ENCODE measurements at regions not wholly inside any gene's neighbourhood (a gene's known extent, or its start where the extent isn't known, plus 50 kb on each side); places are given as distances from the start of the nearest gene placed in this dataset.

DNA sequence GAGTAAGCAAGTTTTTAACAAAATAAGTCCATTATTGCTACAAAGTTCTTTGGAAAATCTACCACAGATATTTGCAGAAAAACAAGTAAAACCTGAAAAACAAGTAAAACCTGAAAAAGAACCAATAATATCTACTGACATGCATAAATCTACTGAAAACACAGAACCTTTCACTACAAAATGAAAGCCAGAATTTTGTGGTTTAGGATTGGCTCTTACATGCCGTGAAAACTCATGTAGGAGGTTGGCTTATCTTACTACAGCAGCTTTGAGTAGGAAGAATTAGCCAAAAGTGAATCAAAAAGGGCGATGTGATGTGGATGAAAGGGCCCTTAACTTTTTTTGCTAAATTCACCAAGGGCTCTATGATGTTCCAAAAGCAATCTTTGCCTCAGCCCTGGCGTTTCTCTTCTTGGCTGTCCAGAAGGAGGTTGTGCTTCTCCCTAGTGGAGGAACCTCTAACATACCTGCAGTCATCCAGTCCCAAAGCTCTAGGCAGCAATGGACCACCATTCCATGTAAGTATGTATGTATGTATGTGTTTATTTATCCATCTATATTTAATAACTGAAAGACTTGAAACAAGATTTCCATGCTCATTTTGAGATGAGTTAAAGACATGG, 93.5 kb upstream of the ZNF804B start:
- Histone ChIP-seq H3K27me3 (no peaks in the 10 kb centered on the region), H3K27ac (no peak overlapping the region), H3K9me3 (no peaks in the 10 kb centered on the region), H3K4me3 (no peak overlapping the region), H3K4me1 (no peaks in the 10 kb centered on the region), H3K36me3 (no peaks in the 10 kb centered on the region)
- DNase-seq (ENCODE audit: low spot score), result no peak
- TF ChIP-seq, protein P1, sequence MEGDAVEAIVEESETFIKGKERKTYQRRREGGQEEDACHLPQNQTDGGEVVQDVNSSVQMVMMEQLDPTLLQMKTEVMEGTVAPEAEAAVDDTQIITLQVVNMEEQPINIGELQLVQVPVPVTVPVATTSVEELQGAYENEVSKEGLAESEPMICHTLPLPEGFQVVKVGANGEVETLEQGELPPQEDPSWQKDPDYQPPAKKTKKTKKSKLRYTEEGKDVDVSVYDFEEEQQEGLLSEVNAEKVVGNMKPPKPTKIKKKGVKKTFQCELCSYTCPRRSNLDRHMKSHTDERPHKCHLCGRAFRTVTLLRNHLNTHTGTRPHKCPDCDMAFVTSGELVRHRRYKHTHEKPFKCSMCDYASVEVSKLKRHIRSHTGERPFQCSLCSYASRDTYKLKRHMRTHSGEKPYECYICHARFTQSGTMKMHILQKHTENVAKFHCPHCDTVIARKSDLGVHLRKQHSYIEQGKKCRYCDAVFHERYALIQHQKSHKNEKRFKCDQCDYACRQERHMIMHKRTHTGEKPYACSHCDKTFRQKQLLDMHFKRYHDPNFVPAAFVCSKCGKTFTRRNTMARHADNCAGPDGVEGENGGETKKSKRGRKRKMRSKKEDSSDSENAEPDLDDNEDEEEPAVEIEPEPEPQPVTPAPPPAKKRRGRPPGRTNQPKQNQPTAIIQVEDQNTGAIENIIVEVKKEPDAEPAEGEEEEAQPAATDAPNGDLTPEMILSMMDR (IDR thresholded peaks at IDR 0.05), result no peak

DNA sequence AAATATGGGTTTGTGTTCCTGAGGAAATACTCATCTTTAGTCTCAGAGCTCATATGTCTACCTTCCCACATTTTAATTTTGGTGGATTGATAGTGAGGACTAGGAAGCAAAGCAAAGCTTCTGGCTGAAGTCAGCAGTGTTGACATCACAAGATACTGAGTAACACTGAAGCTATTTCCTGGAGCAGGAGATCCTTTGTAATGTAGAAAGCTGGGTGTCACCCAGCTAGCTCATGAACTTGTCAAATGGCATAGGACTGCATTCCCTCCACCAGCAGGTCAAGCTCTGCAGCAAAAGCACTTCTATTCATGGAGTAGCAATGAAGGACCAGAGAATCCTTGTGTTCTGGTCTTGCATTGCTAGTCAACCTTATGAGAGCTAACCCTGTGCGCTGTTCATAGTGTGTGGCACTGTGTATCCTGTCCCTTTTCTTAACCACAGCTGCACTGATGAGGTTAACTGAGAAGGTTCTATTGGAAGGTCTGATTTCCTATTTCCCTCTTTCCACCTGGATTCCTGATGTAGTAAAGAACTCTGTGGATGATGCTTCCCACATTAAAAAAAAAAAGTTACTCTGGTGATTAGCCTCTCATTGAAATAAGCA, 94.8 kb upstream of the ZNF804B start:
- H3K9me3 ChIP-seq, result no peaks in the 10 kb centered on the region
- TF ChIP-seq, protein P1 (IDR thresholded peaks at IDR 0.05), result no peak
- DNase-seq (ENCODE audit: low spot score), result no peak
- H3K36me3 ChIP-seq, result no peaks in the 10 kb centered on the region
- H3K4me3 ChIP-seq, result no peak overlapping the region
- H3K27me3 ChIP-seq, result no peaks in the 10 kb centered on the region
- H3K4me1 ChIP-seq, result no peaks in the 10 kb centered on the region
- no peak overlapping the region for H3K27ac ChIP-seq

DNA sequence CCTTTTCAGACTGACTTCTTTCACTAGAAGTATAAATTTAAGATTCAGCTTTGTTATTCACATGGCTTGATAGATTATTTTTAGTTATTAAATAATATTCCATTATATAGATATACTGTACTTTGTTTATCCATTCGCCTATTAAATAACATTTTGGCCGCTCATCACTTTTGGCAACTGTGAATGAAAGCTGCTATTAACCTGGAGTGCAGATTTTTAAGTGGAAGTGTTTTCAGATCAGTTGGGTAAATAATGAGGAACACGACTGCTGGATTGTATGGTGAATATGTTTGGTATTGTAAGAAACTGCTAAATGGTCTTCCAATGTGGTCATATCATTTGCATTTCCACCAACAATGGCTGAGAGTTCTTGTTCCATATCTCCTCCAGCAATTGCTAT, 97.6 kb upstream of the ZNF804B start:
- Histone ChIP-seq H3K9me3 (no peaks in the 10 kb centered on the region), H3K27ac (no peak overlapping the region), H3K4me1 (no peaks in the 10 kb centered on the region), H3K27me3 (no peaks in the 10 kb centered on the region), H3K4me3 (no peak overlapping the region), H3K36me3 (no peaks in the 10 kb centered on the region)
- DNase-seq (ENCODE audit: low spot score), result no peak
- TF ChIP-seq, protein P1 (IDR thresholded peaks at IDR 0.05), result no peak

DNA sequence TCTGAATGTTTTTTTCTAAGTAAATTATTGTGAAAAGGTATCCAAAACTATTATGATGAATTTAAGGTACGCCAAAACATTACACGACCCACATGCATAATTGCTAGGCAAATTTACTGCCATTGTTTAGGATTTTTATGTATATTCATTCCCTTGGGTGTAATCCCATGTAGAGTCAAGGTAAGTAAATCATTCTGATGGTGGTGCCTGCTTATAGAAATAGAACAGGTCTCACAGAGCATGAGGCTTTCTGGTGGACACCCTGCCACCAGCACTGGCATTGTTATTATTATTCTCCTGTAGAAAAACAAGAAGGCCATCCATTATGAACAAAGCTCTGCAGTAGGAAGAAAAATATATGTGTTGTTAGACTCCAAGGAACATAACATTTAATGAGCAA, 111.7 kb upstream of the ZNF804B start:
- TF ChIP-seq, protein P1 (IDR thresholded peaks at IDR 0.05), result no peak
- H3K4me1 ChIP-seq, result no peaks in the 10 kb centered on the region
- no peak for DNase-seq (ENCODE audit: low spot score)

DNA sequence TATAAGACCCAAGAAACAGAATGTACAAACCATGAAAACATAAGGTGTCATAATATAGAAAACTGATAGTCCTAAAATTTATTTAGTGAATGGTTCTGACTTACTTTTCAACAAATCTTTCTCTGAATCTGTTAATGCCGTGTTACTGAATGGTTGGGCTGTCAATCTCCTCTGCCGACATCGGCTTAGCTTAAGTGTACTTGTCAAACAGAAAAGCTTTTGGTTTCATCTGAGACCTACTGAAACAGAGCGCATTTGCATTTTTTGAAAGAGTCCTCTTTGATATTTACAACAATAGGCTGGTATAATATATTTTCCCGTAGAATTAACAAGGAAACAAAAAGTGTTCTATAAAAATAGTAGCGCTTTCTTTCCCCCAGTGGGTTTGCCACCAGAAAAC, 120.9 kb upstream of the ZNF804B start:
- H3K9me3 ChIP-seq, result no peaks in the 10 kb centered on the region
- no peaks in the 10 kb centered on the region for H3K27me3 ChIP-seq
- no peaks in the 10 kb centered on the region for H3K4me1 ChIP-seq
- no peak overlapping the region for H3K27ac ChIP-seq
- TF ChIP-seq, protein P1 (IDR thresholded peaks at IDR 0.05), result no peak
- H3K4me3 ChIP-seq, result no peak overlapping the region
- DNase-seq (ENCODE audit: low spot score), result no peak
- no peaks in the 10 kb centered on the region for H3K36me3 ChIP-seq

More for the DNA sequence above, 111.7 kb upstream of the ZNF804B start:
- peaks cover 0 to 12% of the 10 kb centered on the region in 2 donors for H3K9me3 ChIP-seq
- H3K36me3 ChIP-seq, result no peaks in the 10 kb centered on the region
- H3K4me3 ChIP-seq, result no peak overlapping the region
- no peak overlapping the region for H3K27ac ChIP-seq
- no peaks in the 10 kb centered on the region for H3K27me3 ChIP-seq

DNA sequence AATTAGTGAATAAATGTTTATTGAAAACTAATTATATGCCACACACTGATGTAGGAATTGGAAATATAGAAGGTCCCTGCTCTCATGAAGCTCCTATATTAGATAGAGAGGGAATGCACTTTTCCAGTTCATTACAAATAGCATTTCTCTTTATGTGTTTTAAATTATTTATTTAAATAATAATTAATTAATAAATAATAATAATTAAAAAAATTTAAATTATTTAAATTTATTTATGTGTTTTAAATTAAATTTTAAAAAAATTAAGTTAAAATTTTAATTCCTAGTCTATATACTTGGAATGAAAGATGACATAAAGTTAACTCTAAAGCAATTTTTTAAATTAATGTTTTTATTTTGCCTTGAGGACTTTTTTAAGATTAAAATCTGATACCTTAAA, 121.7 kb upstream of the ZNF804B start:
- H3K27me3 ChIP-seq, result no peaks in the 10 kb centered on the region
- no peaks in the 10 kb centered on the region for H3K4me1 ChIP-seq

More for the DNA sequence above, 121.7 kb upstream of the ZNF804B start:
- no peak overlapping the region for H3K27ac ChIP-seq
- no peaks in the 10 kb centered on the region for H3K36me3 ChIP-seq
- no peak for DNase-seq (ENCODE audit: low spot score)
- no peak overlapping the region for H3K4me3 ChIP-seq
- TF ChIP-seq, protein P1 (IDR thresholded peaks at IDR 0.05), result no peak
- H3K9me3 ChIP-seq, result no peaks in the 10 kb centered on the region
